ENCODE measurements at regions not wholly inside any gene's neighbourhood (a gene's known extent, or its start where the extent isn't known, plus 50 kb on each side); places are given as distances from the start of the nearest gene placed in this dataset.

DNA sequence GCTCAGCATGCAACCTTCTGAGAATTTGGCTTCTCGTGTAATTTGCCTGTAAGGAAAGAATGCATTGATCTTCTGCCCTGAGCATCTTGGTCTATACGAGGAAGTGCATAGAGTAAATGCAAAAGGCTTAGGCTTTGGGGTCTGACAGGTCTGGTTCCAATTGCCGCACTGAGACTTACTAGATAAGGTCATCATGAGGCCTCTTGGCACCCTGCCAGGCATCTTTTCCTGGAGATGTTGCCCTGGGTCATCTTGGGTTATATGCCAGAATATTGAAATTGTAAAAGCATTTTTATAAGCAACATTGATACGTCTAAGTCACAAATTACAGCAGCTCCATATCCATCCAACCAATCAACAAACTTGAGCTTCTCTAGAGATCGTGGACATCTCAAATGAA, 108.8 kb upstream of the WARS2 start:
- H3K4me1 ChIP-seq (replicated peaks; ENCODE audit: insufficient read depth) = peaks cover 14% of the 10 kb centered on the region
- BruUV-seq (replicated peaks) = no TSS peak
- H3K79me2 ChIP-seq (ENCODE audit: low read depth) = no peaks in the 10 kb centered on the region
- no peak for TF ChIP-seq EZH2 (IDR thresholded peaks at IDR 0.05; ENCODE audit: low read depth)
- TF ChIP-seq, protein P1, sequence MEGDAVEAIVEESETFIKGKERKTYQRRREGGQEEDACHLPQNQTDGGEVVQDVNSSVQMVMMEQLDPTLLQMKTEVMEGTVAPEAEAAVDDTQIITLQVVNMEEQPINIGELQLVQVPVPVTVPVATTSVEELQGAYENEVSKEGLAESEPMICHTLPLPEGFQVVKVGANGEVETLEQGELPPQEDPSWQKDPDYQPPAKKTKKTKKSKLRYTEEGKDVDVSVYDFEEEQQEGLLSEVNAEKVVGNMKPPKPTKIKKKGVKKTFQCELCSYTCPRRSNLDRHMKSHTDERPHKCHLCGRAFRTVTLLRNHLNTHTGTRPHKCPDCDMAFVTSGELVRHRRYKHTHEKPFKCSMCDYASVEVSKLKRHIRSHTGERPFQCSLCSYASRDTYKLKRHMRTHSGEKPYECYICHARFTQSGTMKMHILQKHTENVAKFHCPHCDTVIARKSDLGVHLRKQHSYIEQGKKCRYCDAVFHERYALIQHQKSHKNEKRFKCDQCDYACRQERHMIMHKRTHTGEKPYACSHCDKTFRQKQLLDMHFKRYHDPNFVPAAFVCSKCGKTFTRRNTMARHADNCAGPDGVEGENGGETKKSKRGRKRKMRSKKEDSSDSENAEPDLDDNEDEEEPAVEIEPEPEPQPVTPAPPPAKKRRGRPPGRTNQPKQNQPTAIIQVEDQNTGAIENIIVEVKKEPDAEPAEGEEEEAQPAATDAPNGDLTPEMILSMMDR (conservative IDR thresholded peaks at IDR 0.05) = no peak
- no peak overlapping the region for H3K4me2 ChIP-seq
- H3K9me2 ChIP-seq (ENCODE audit: insufficient read depth) = no peaks in the 10 kb centered on the region
- DNase-seq = peak in 1 of 2 experiments; percentile 28
- H3K36me3 ChIP-seq (ENCODE audit: low read depth) = no peaks in the 10 kb centered on the region
- CTCF ChIA-PET = no interaction called here
- intact Hi-C loops (cut with micrococcal nuclease; ENCODE audit: unreplicated experiment) = loop anchor here (2.0 kb wide), 1 partner anchor 24 kb away; no protein-coding TSS in a partner anchor
- H3K27me3 ChIP-seq (ENCODE audit: insufficient read depth, low read depth) = no peaks in the 10 kb centered on the region
- no peaks in the 10 kb centered on the region for H4K20me1 ChIP-seq (ENCODE audit: insufficient read depth)
- no peaks in the 10 kb centered on the region for H3K9me3 ChIP-seq (ENCODE audit: insufficient read depth, low read depth)
- no peak overlapping the region for H3K27ac ChIP-seq
- H3K4me3 ChIP-seq = no peak overlapping the region
- POLR2A ChIA-PET (ENCODE audit: unreplicated experiment) = no interaction called here
- no peaks in the 10 kb centered on the region; the same call in 1 of the 2 replicates for H3F3A ChIP-seq (ENCODE audit: insufficient read depth, low read depth)
- no peak overlapping the region for H2AFZ ChIP-seq

DNA sequence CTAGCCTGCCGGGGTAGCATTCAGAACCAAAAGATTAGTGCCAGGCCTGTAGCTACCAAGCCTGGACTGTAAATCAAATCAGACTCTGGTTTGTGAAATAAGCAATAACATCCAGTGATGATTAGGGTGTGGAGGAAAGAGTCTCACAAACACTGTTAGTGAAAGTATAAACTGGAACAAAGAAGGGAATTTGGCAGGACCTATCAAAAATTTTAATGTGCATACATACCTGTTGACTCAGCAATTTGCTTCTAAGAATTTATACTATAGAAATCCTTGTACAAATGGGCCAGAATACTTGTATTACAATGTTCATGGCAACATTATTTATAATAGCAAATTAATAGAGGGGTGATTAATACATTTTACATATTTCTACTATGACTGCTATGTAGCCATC, 109.8 kb upstream of the WARS2 start:
- H4K20me1 ChIP-seq (ENCODE audit: insufficient read depth) = no peaks in the 10 kb centered on the region
- no peak overlapping the region for H3K27ac ChIP-seq
- no peak for TF ChIP-seq EZH2 (IDR thresholded peaks at IDR 0.05; ENCODE audit: low read depth)
- TF ChIP-seq, protein P1 (conservative IDR thresholded peaks at IDR 0.05) = no peak
- no peaks in the 10 kb centered on the region for H3K9me3 ChIP-seq (ENCODE audit: insufficient read depth, low read depth)
- CTCF ChIA-PET = no interaction called here
- intact Hi-C loops (cut with micrococcal nuclease; ENCODE audit: unreplicated experiment) = no loop called here
- H3K4me1 ChIP-seq (replicated peaks; ENCODE audit: insufficient read depth) = peaks cover 20% of the 10 kb centered on the region
- H3K27me3 ChIP-seq (ENCODE audit: insufficient read depth, low read depth) = no peaks in the 10 kb centered on the region
- no TSS peak for BruUV-seq (replicated peaks)
- H3K4me2 ChIP-seq = no peak overlapping the region
- POLR2A ChIA-PET (ENCODE audit: unreplicated experiment) = no interaction called here
- H3K79me2 ChIP-seq (ENCODE audit: low read depth) = no peaks in the 10 kb centered on the region
- H3K9me2 ChIP-seq (ENCODE audit: insufficient read depth) = no peaks in the 10 kb centered on the region
- DNase-seq = peak in 1 of 2 experiments; percentile 31
- H3K4me3 ChIP-seq = no peak overlapping the region
- no peaks in the 10 kb centered on the region for H3K36me3 ChIP-seq (ENCODE audit: low read depth)
- no peak overlapping the region for H2AFZ ChIP-seq
- no peaks in the 10 kb centered on the region; the same call in 1 of the 2 replicates for H3F3A ChIP-seq (ENCODE audit: insufficient read depth, low read depth)

DNA sequence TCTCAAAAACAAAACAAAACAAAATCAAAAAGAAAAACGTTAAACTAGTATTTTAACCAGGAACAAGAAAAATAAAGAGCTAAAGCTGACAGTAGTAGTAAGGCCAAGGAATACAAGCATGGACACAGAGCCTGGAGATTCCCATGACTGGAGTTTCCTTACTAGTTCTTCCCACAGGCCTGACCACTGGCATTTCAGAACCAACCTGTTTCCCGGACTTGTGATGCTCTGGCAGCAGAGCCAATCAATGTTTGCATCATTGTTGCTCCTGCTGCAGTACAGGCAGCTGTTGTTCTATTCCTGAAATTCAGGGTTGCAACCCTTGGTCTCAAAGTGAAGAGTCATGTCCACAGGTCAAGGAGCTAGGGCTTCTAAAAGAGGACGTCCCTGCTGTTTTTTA, 111.3 kb upstream of the WARS2 start:
- DNase-seq = peak in 1 of 2 experiments; percentile 23
- intact Hi-C loops (cut with micrococcal nuclease; ENCODE audit: unreplicated experiment) = no loop called here

More for the DNA sequence above, 111.3 kb upstream of the WARS2 start:
- ChIA-PET CTCF (no interaction called here), POLR2A (ENCODE audit: unreplicated experiment) (no interaction called here)
- H3K79me2 ChIP-seq (ENCODE audit: low read depth) = no peaks in the 10 kb centered on the region
- TF ChIP-seq EZH2 (IDR thresholded peaks at IDR 0.05; ENCODE audit: low read depth) = no peak
- TF ChIP-seq, protein P1 (conservative IDR thresholded peaks at IDR 0.05) = no peak
- H3K27me3 ChIP-seq (ENCODE audit: insufficient read depth, low read depth) = no peaks in the 10 kb centered on the region
- H3F3A ChIP-seq (ENCODE audit: insufficient read depth, low read depth) = no peaks in the 10 kb centered on the region; the same call in 1 of the 2 replicates
- BruUV-seq (replicated peaks) = no TSS peak
- no peak overlapping the region for H3K27ac ChIP-seq
- H3K4me3 ChIP-seq = no peak overlapping the region
- peaks cover 20% of the 10 kb centered on the region for H3K4me1 ChIP-seq (replicated peaks; ENCODE audit: insufficient read depth)
- H3K36me3 ChIP-seq (ENCODE audit: low read depth) = no peaks in the 10 kb centered on the region
- H2AFZ ChIP-seq = no peak overlapping the region
- no peak overlapping the region for H3K4me2 ChIP-seq
- H3K9me3 ChIP-seq (ENCODE audit: insufficient read depth, low read depth) = no peaks in the 10 kb centered on the region
- no peaks in the 10 kb centered on the region for H3K9me2 ChIP-seq (ENCODE audit: insufficient read depth)
- H4K20me1 ChIP-seq (ENCODE audit: insufficient read depth) = no peaks in the 10 kb centered on the region

All from PC-9 (cell line).